Cerebellar nuclear complex (tissue), 1 donor: ENCODE measurements at regions not wholly inside any gene's neighbourhood (a gene's known extent, or its start where the extent isn't known, plus 50 kb on each side); places are given as distances from the start of the nearest gene placed in this dataset.
"Not testable (repeated sequence)": the region's sequence is repeated elsewhere in the genome, so short reads cannot be mapped to it uniquely, and the experiment has no call there.

Experiments used
- DNase-seq, 2 experiments: peaks; one replicate each; lab custom pipeline; 2025; lab: John Stamatoyannopoulos, UW

GRCh38 chr7:91405092-91405788 is 141.0 kb downstream of the FZD1 start:
- DNase-seq, result no peak

- not testable (repeated sequence) for DNase-seq
Measured at GRCh38 chr7:91405873-91406272, 141.6 kb downstream of the FZD1 start.

GRCh38 chr7:91407942-91408341 is 143.7 kb downstream of the FZD1 start:
- no peak for DNase-seq

GRCh38 chr7:91408388-91409154 is 144.3 kb downstream of the FZD1 start:
- no peak for DNase-seq

- no peak for DNase-seq
Measured at GRCh38 chr7:91411060-91411459, 146.8 kb downstream of the FZD1 start.

GRCh38 chr7:91412298-91412697 is 148.1 kb downstream of the FZD1 start:
- no peak for DNase-seq

GRCh38 chr7:91414734-91415133 is 150.5 kb downstream of the FZD1 start:
- no peak for DNase-seq

- no peak for DNase-seq
Measured at GRCh38 chr7:91416155-91416865, 152.1 kb downstream of the FZD1 start.

GRCh38 chr7:91420606-91421005 is 156.4 kb downstream of the FZD1 start:
- DNase-seq, result no peak

- no peak for DNase-seq
Measured at GRCh38 chr7:91421018-91421417, 156.8 kb downstream of the FZD1 start.

- DNase-seq, result no peak
Measured at GRCh38 chr7:91424371-91424770, 160.1 kb downstream of the FZD1 start.

GRCh38 chr7:91425149-91425548 is 160.9 kb downstream of the FZD1 start:
- no peak for DNase-seq

- DNase-seq, result no peak
Measured at GRCh38 chr7:91427051-91427450, 162.8 kb downstream of the FZD1 start.

GRCh38 chr7:91431601-91432000 is 167.4 kb downstream of the FZD1 start:
- DNase-seq, result no peak

- DNase-seq, result no peak
Measured at GRCh38 chr7:91434836-91435235, 170.6 kb downstream of the FZD1 start.

GRCh38 chr7:91435381-91436059 is 171.3 kb downstream of the FZD1 start:
- DNase-seq, result no peak

- DNase-seq, result no peak
Measured at GRCh38 chr7:91436655-91437054, 172.4 kb downstream of the FZD1 start.

- not testable (repeated sequence) for DNase-seq
Measured at GRCh38 chr7:91440198-91440597, 176.0 kb downstream of the FZD1 start.

- DNase-seq, result no peak
Measured at GRCh38 chr7:91443862-91444261, 179.6 kb downstream of the FZD1 start.

- no peak for DNase-seq
Measured at GRCh38 chr7:91446819-91447218, 182.6 kb downstream of the FZD1 start.

GRCh38 chr7:91455411-91455810 is 191.2 kb downstream of the FZD1 start:
- DNase-seq, result no peak

- no peak for DNase-seq
Measured at GRCh38 chr7:91457208-91457607, 193.0 kb downstream of the FZD1 start.
